ENCODE measurements at regions not wholly inside any gene's neighbourhood (a gene's known extent, or its start where the extent isn't known, plus 50 kb on each side); places are given as distances from the start of the nearest gene placed in this dataset.
"Not testable (repeated sequence)": the region's sequence is repeated elsewhere in the genome, so short reads cannot be mapped to it uniquely, and the experiment has no call there.

DNA sequence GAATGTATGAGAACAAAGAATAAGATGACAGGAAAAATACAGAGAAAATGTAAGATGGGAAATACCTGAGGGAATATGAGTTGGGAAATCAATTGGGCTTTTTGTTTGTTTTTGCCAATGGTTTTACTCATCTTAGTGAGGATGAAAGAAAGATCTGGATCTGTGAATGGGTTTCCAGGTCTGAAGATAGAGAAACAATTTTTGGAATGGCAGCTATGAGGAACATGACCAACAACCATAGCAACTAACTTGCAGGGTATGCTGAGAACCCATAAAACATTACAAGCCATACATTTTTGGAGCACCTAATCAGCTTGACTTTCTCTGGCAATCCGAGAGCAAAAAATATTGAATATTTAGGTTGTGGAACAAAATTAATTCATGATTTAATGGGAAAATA is 290.0 kb downstream of the KCTD12 start:
- H3K4me3 ChIP-seq (ENCODE audit: low read length), result no peak overlapping the region
- DNase-seq (ENCODE audit: low read depth), result no peak

DNA sequence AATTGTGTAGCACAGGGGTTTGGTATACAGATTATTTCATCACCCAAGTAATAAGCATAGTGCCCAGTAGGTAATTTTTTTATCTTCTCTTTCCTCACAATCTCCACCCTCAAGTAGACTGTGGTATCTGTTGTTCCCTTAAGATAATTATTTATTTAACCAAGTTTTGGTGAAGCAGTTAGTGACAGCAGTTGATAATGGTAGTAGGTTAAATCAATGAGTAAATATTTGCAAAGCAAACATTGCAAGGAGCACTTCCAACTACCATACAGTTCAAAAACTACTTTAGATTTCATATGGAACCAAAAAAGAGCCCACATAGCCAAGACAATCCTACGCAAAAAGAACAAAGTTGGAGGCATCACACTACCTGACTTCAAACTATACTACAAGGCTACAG is 291.8 kb downstream of the KCTD12 start:
- H3K4me3 ChIP-seq (ENCODE audit: low read length), result no peak overlapping the region
- no peak for TF ChIP-seq CTCF (conservative IDR thresholded peaks at IDR 0.05; ENCODE audit: low read depth, low read length)
- DNase-seq (ENCODE audit: low read depth), result no peak

More for the DNA sequence above, 290.0 kb downstream of the KCTD12 start:
- no peak for TF ChIP-seq CTCF (conservative IDR thresholded peaks at IDR 0.05; ENCODE audit: low read depth, low read length)

- H3K4me3 ChIP-seq (ENCODE audit: low read length), result no peak overlapping the region
Measured at GRCh38 chr13:76586842-76587241, 299.4 kb downstream of the KCTD12 start.

DNA sequence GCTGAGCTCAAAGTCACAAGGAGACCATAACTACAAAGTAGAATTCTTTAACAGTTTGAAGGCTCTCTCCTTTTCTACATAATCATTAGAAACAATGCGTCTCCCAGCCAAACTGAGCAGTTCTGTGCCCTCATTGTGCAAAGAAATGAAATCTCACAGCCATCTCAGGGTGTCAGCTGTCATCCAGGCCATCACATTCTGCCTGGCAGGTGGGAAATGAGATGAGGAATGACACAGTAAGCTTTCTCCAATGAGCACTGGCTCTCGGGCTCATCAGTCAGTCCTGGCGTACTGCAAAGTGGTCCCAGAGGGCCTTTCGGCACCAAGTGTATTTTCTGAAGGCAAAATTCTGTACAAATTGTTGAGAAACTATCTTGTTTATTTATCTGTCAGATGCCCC is 306.5 kb downstream of the KCTD12 start:
- DNase-seq (ENCODE audit: low read depth), result no peak
- TF ChIP-seq CTCF (conservative IDR thresholded peaks at IDR 0.05; ENCODE audit: low read depth, low read length), result no peak

More at GRCh38 chr13:76586842-76587241, 299.4 kb downstream of the KCTD12 start:
- no peak for TF ChIP-seq CTCF (conservative IDR thresholded peaks at IDR 0.05; ENCODE audit: low read depth, low read length)
- DNase-seq (ENCODE audit: low read depth), result no peak

GRCh38 chr13:76575634-76576033 is 310.6 kb downstream of the KCTD12 start:
- not testable (repeated sequence) for DNase-seq (ENCODE audit: low read depth); H3K4me3 ChIP-seq (ENCODE audit: low read length)

More for the DNA sequence above, 306.5 kb downstream of the KCTD12 start:
- H3K4me3 ChIP-seq (ENCODE audit: low read length), result no peak overlapping the region

- no peak overlapping the region for H3K4me3 ChIP-seq (ENCODE audit: low read length)
- no peak for DNase-seq (ENCODE audit: low read depth)
- TF ChIP-seq CTCF (conservative IDR thresholded peaks at IDR 0.05; ENCODE audit: low read depth, low read length), result no peak
Measured at GRCh38 chr13:76570510-76570971, 315.7 kb downstream of the KCTD12 start.

DNA sequence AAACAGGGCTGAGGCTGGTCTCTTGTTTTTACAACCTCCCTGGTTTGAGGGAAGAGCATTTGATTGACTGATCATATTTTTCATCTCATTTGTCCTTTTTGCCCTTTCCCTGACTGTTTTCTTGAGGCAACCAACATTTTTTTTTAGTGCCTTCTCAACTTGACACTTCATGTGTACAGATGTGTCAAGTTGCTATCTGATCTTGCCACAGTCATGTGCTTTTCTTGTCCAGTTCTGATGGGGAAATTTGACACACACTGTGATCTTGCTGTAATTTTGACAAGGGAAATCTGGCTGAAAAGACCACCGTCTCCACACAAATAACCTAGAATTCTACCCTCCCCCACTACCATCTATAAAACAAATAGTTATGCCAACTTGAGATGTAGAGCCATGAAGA is 329.6 kb downstream of the KCTD12 start:
- no peak overlapping the region for H3K4me3 ChIP-seq (ENCODE audit: low read length)
- no peak for DNase-seq (ENCODE audit: low read depth)
- no peak for TF ChIP-seq CTCF (conservative IDR thresholded peaks at IDR 0.05; ENCODE audit: low read depth, low read length)

DNA sequence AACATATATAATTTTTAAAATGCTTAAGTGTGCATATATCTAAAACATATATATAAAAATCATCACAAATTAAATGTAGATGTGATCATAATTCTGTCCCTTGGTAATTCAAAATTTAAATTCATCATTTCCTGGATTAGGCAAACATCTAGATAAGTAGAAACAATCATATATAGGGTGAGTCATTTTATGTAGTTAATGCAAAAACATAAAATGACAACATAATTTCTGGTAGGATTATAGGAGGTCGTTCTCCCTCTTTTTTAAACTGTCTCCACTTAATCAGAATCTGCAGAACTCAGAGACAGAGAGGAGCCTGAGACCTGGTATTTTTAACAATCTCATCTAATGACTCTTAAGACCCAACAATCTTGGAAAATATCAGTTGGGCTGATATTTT is 333.4 kb downstream of the KCTD12 start:
- TF ChIP-seq CTCF (conservative IDR thresholded peaks at IDR 0.05; ENCODE audit: low read depth, low read length), result no peak
- no peak overlapping the region for H3K4me3 ChIP-seq (ENCODE audit: low read length)
- DNase-seq (ENCODE audit: low read depth), result no peak
